ENCODE measurements at regions not wholly inside any gene's neighbourhood (a gene's known extent, or its start where the extent isn't known, plus 50 kb on each side); places are given as distances from the start of the nearest gene placed in this dataset.

GRCh38 chr9:129523943-129524581 lies 96.8 kb downstream of the C9orf50 start:
- no peak for TF ChIP-seq CTCF (IDR thresholded peaks at IDR 0.05; ENCODE audit: low read depth, low read length)
- no peak overlapping the region for H3K4me3 ChIP-seq (ENCODE audit: low read depth, low read length)

GRCh38 chr9:129522351-129522750 lies 98.5 kb downstream of the C9orf50 start:
- TF ChIP-seq CTCF (IDR thresholded peaks at IDR 0.05; ENCODE audit: low read depth, low read length), result no peak

GRCh38 chr9:129520082-129520481 lies 100.8 kb downstream of the C9orf50 start:
- no peak overlapping the region for H3K4me3 ChIP-seq (ENCODE audit: low read depth, low read length)
- no peak for TF ChIP-seq CTCF (IDR thresholded peaks at IDR 0.05; ENCODE audit: low read depth, low read length)

More at GRCh38 chr9:129522351-129522750, 98.5 kb downstream of the C9orf50 start:
- H3K4me3 ChIP-seq (ENCODE audit: low read depth, low read length), result no peak overlapping the region

- TF ChIP-seq CTCF (IDR thresholded peaks at IDR 0.05; ENCODE audit: low read depth, low read length), result no peak
Measured at GRCh38 chr9:129518074-129518473, 102.8 kb downstream of the C9orf50 start.

GRCh38 chr9:129517006-129517405 lies 103.9 kb downstream of the C9orf50 start:
- H3K4me3 ChIP-seq (ENCODE audit: low read depth, low read length), result no peak overlapping the region
- no peak for TF ChIP-seq CTCF (IDR thresholded peaks at IDR 0.05; ENCODE audit: low read depth, low read length)

More at GRCh38 chr9:129518074-129518473, 102.8 kb downstream of the C9orf50 start:
- H3K4me3 ChIP-seq (ENCODE audit: low read depth, low read length), result no peak overlapping the region

- TF ChIP-seq CTCF (IDR thresholded peaks at IDR 0.05; ENCODE audit: low read depth, low read length), result no peak
Measured at GRCh38 chr9:129514891-129515290, 106.0 kb downstream of the C9orf50 start.

GRCh38 chr9:129514497-129514867 lies 106.4 kb downstream of the C9orf50 start:
- no peak for TF ChIP-seq CTCF (IDR thresholded peaks at IDR 0.05; ENCODE audit: low read depth, low read length)
- no peak overlapping the region for H3K4me3 ChIP-seq (ENCODE audit: low read depth, low read length)

More at GRCh38 chr9:129514891-129515290, 106.0 kb downstream of the C9orf50 start:
- no peak overlapping the region for H3K4me3 ChIP-seq (ENCODE audit: low read depth, low read length)

Measured in WI38 (cell line).